GM23338 (cell line): ENCODE measurements at regions not wholly inside any gene's neighbourhood (a gene's known extent, or its start where the extent isn't known, plus 50 kb on each side); places are given as distances from the start of the nearest gene placed in this dataset.

ENCODE experiments used
- ATAC-seq: fragments of 200-7000 bp; cut with Tn5 transposase; 3 replicates; pipeline ENCODE4 v1.9.1; 2020
- DNase-seq: peaks from one replicate; pipeline ENCODE4 v3.0.0-alpha.2; 2015; ENCODE audit warnings: low spot score
- H2AFZ ChIP-seq: fragments of 200-600 bp; sonication (generic); 2 replicates; pipeline ENCODE4 v1.8.0; 2016; ENCODE audit warnings: antibody characterized with exemption, mild to moderate bottlenecking, moderate library complexity
- H3F3A ChIP-seq: fragments of 200-600 bp; sonication (generic); replicated peaks from 2 replicates; pipeline ENCODE4 v1.8.0; 2017; ENCODE audit warnings: antibody characterized with exemption, mixed run types, low read depth
- H3K27ac ChIP-seq: fragments of 200-600 bp; sonication (generic); 2 replicates; pipeline ENCODE4 v1.6.1; 2016; ENCODE audit warnings: low read depth
- H3K27me3 ChIP-seq: fragments of 200-600 bp; sonication (generic); 2 replicates; pipeline ENCODE4 v1.8.0; 2016; ENCODE audit warnings: mild to moderate bottlenecking, mixed run types, moderate library complexity; ENCODE audit not compliant: insufficient read depth
- H3K36me3 ChIP-seq: fragments of 200-600 bp; sonication (generic); 2 replicates; pipeline ENCODE4 v1.8.0; 2016; ENCODE audit warnings: mild to moderate bottlenecking; ENCODE audit not compliant: insufficient read depth
- H3K4me1 ChIP-seq: fragments of 200-600 bp; sonication (generic); 2 replicates; pipeline ENCODE4 v1.8.0; 2016; ENCODE audit warnings: mild to moderate bottlenecking, moderate library complexity; ENCODE audit not compliant: insufficient read depth
- H3K4me2 ChIP-seq: fragments of 200-600 bp; sonication (generic); 2 replicates; pipeline ENCODE4 v1.7.1; 2017; ENCODE audit warnings: mixed run types
- H3K4me3 ChIP-seq: fragments of 200-600 bp; sonication (generic); 2 replicates; pipeline ENCODE4 v1.6.1; 2016; ENCODE audit warnings: mixed run types
- H3K79me2 ChIP-seq: fragments of 200-600 bp; sonication (generic); replicated peaks from 2 replicates; pipeline ENCODE4 v1.8.0; 2017; ENCODE audit warnings: mild to moderate bottlenecking; ENCODE audit not compliant: insufficient read depth
- H3K9me2 ChIP-seq: fragments of 200-600 bp; sonication (generic); 2 replicates; pipeline ENCODE4 v1.8.0; 2017; ENCODE audit not compliant: insufficient read depth
- H4K20me1 ChIP-seq: fragments of 200-600 bp; sonication (generic); replicated peaks from 2 replicates; pipeline ENCODE4 v1.8.0; 2017; ENCODE audit warnings: mild to moderate bottlenecking; ENCODE audit not compliant: insufficient read depth
- H3K27ac Mint-ChIP-seq: 2 replicates; pipeline ENCODE4 v1.8.0; 2020; ENCODE audit warnings: inconsistent platforms, mild to moderate bottlenecking, moderate library complexity, mixed read lengths
- H3K27me3 Mint-ChIP-seq: 3 replicates; pipeline ENCODE4 v1.8.0; 2022; ENCODE audit warnings: low read depth, mild to moderate bottlenecking, moderate library complexity, mixed read lengths, inconsistent platforms; ENCODE audit not compliant: insufficient read depth, poor library complexity
- H3K36me3 Mint-ChIP-seq: 3 replicates; pipeline ENCODE4 v1.8.0; 2021; ENCODE audit warnings: low read depth, mild to moderate bottlenecking, inconsistent platforms, moderate library complexity, mixed read lengths
- H3K4me1 Mint-ChIP-seq: 3 replicates; pipeline ENCODE4 v1.8.0; 2020; ENCODE audit warnings: mild to moderate bottlenecking, inconsistent platforms, mixed read lengths
- H3K4me3 Mint-ChIP-seq: 3 replicates; pipeline ENCODE4 v1.8.0; 2021; ENCODE audit warnings: moderate library complexity, mild to moderate bottlenecking, inconsistent platforms, mixed read lengths
- H3K9me3 Mint-ChIP-seq: 3 replicates; pipeline ENCODE4 v1.8.0; 2020; ENCODE audit warnings: moderate library complexity, mild to moderate bottlenecking, inconsistent platforms, mixed read lengths
- CREB1 ChIP-seq: fragments of 250-450 bp; sonication (Bioruptor Pico); IDR thresholded peaks from 2 replicates; pipeline ENCODE4 v1.5.0; 2020; ENCODE audit warnings: low read depth, mild to moderate bottlenecking, moderate library complexity
- EZH2 ChIP-seq: fragments of 200-600 bp; sonication (generic); IDR thresholded peaks from one replicate; pipeline ENCODE4 v1.8.0; 2017; ENCODE audit warnings: antibody characterized with exemption, mild to moderate bottlenecking, low read depth; ENCODE audit not compliant: unreplicated experiment
- EZH2phosphoT487 ChIP-seq: fragments of 200-600 bp; sonication (generic); IDR thresholded peaks from one replicate; pipeline ENCODE4 v1.8.1; 2018; ENCODE audit warnings: antibody characterized with exemption; ENCODE audit not compliant: unreplicated experiment
- JUNB ChIP-seq: IDR thresholded peaks from one replicate; pipeline ENCODE4 v1.6.1; 2016; ENCODE audit warnings: antibody characterized with exemption; ENCODE audit not compliant: unreplicated experiment
- NANOG ChIP-seq: IDR thresholded peaks from 2 replicates; pipeline ENCODE4 v1.6.1; 2016; ENCODE audit warnings: antibody characterized with exemption, borderline replicate concordance
- POLR2AphosphoS5 ChIP-seq: IDR thresholded peaks from 2 replicates; pipeline ENCODE4 v1.6.1; 2016; ENCODE audit warnings: antibody characterized with exemption, low read depth
- STAT1 ChIP-seq: IDR thresholded peaks from one replicate; pipeline ENCODE4 v1.6.1; 2016; ENCODE audit warnings: antibody characterized with exemption; ENCODE audit not compliant: unreplicated experiment
- ZNF114 ChIP-seq: fragments of 250-450 bp; sonication (Bioruptor Pico); IDR thresholded peaks from 2 replicates; pipeline ENCODE4 v1.5.0; 2020; ENCODE audit warnings: mild to moderate bottlenecking, moderate library complexity
- ZNF331 ChIP-seq: fragments of 250-450 bp; sonication (Bioruptor Pico); IDR thresholded peaks from 2 replicates; pipeline ENCODE4 v1.5.0; 2020; ENCODE audit warnings: low read depth, mild to moderate bottlenecking, moderate library complexity
- TF ChIP-seq, protein P1 (sequence below): IDR thresholded peaks from 2 replicates; pipeline ENCODE4 v1.6.1; 2016; ENCODE audit warnings: antibody characterized with exemption
- TF ChIP-seq, protein P2 (sequence below): IDR thresholded peaks from one replicate; pipeline ENCODE4 v1.6.1; 2018; ENCODE audit warnings: antibody characterized with exemption; ENCODE audit not compliant: unreplicated experiment
- TF ChIP-seq, protein P3 (sequence below), 2 experiments: fragments of 200-600 bp in 1 of 2; sonication (generic) in 1 of 2; conservative IDR thresholded peaks; 2 replicates each; pipeline versions ENCODE4 v1.5.1 to v1.6.1; 2016 to 2017; ENCODE audit warnings: antibody characterized with exemption in 2 of 2, low read depth in 2 of 2, mild to moderate bottlenecking in 2 of 2, moderate library complexity in 1 of 2

DNA sequence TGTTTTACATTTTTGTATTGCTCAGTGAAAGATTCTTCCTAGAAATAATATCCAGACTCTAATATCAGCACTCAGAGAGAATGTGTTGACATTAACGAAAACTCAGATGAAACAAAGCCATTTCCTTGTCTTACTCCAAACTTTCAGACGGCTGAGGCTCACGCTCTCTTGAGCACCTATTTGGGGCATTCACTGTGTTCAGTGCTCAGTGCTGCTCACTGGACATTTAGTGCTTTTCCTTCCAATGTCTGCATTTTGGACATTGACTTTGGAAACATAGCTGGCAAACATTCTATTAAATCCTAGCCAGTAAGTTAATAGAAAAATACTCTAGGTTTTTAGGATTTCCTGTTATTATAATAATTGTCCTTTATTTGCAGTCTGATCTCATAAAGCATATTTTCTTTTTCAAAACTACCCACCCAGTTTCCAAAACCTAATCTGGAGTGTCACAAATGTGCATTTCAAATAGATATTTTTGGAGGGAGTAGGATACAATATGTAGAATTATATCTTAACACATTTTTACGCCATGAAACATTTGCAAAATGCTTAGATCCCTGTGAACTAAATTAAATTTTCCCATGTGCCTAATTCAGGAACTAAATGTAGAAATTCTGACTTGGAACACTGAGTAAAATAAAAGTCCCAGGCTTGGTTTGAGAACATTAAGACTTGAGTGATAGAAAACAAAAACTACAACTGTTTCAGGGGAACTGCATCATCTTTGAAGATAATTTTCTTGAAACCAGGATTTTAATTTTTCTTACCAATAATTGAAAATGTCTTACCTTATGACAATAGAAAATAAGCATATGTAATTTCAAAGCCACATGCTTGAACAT is 91.7 kb upstream of the B3GAT2 start:
- no peaks in the 10 kb centered on the region for H3K36me3 ChIP-seq
- no peaks in the 10 kb centered on the region for H3K9me3 Mint-ChIP-seq
- no peaks in the 10 kb centered on the region for H4K20me1 ChIP-seq
- DNase-seq (no peak), ATAC-seq (no peak)
- H3K27me3 Mint-ChIP-seq = no peaks in the 10 kb centered on the region
- peaks cover 6% of the 10 kb centered on the region for H3K4me1 Mint-ChIP-seq
- no peaks in the 10 kb centered on the region for H3K4me1 ChIP-seq
- H3K4me3 ChIP-seq = no peak overlapping the region
- no peaks in the 10 kb centered on the region for H3K9me2 ChIP-seq
- H3K4me3 Mint-ChIP-seq = no peak overlapping the region
- TF ChIP-seq, protein P1, sequence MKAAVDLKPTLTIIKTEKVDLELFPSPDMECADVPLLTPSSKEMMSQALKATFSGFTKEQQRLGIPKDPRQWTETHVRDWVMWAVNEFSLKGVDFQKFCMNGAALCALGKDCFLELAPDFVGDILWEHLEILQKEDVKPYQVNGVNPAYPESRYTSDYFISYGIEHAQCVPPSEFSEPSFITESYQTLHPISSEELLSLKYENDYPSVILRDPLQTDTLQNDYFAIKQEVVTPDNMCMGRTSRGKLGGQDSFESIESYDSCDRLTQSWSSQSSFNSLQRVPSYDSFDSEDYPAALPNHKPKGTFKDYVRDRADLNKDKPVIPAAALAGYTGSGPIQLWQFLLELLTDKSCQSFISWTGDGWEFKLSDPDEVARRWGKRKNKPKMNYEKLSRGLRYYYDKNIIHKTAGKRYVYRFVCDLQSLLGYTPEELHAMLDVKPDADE = no peak
- no peak for TF ChIP-seq NANOG
- TF ChIP-seq, protein P2, sequence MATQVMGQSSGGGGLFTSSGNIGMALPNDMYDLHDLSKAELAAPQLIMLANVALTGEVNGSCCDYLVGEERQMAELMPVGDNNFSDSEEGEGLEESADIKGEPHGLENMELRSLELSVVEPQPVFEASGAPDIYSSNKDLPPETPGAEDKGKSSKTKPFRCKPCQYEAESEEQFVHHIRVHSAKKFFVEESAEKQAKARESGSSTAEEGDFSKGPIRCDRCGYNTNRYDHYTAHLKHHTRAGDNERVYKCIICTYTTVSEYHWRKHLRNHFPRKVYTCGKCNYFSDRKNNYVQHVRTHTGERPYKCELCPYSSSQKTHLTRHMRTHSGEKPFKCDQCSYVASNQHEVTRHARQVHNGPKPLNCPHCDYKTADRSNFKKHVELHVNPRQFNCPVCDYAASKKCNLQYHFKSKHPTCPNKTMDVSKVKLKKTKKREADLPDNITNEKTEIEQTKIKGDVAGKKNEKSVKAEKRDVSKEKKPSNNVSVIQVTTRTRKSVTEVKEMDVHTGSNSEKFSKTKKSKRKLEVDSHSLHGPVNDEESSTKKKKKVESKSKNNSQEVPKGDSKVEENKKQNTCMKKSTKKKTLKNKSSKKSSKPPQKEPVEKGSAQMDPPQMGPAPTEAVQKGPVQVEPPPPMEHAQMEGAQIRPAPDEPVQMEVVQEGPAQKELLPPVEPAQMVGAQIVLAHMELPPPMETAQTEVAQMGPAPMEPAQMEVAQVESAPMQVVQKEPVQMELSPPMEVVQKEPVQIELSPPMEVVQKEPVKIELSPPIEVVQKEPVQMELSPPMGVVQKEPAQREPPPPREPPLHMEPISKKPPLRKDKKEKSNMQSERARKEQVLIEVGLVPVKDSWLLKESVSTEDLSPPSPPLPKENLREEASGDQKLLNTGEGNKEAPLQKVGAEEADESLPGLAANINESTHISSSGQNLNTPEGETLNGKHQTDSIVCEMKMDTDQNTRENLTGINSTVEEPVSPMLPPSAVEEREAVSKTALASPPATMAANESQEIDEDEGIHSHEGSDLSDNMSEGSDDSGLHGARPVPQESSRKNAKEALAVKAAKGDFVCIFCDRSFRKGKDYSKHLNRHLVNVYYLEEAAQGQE = no peak
- TF ChIP-seq CREB1 (CRISPR knock-in tag) = no peak
- TF ChIP-seq EZH2phosphoT487 = no peak
- TF ChIP-seq JUNB = no peak
- TF ChIP-seq STAT1 = no peak
- no peak overlapping the region for H3K27ac ChIP-seq
- no peaks in the 10 kb centered on the region for H3K36me3 Mint-ChIP-seq
- H3F3A ChIP-seq = no peaks in the 10 kb centered on the region
- no peaks in the 10 kb centered on the region for H3K79me2 ChIP-seq
- H2AFZ ChIP-seq = no peak overlapping the region
- no peak overlapping the region for H3K27ac Mint-ChIP-seq
- H3K4me2 ChIP-seq = no peak overlapping the region
- no peaks in the 10 kb centered on the region for H3K27me3 ChIP-seq

DNA sequence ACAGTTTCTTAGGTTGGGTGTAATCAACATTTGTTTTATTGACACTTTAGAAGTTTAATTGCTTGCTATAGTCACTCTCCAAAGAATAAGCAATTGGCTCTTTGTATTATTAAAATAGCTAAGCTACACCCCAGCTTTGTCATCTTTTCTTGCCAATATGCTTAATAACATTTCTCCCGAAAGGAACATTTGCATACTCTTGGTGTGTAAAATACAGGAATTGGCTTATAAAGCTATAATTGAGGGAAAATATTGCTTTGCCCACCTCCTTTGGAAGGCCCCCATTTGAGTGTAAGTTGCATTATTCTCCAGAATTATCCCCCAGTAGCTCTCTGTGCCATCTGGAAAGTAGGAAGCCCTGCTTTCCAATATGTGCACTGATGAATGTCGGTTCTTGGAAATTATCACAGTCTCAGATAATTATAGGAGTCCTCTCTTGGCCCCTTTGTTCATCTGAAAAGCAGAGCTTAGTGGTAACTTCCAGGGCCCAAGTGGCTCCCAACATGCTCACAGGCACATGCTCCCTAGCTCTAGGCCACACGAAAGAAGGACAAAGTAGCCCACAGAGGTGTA is 92.4 kb upstream of the B3GAT2 start:
- Mint-ChIP-seq H3K9me3 (no peaks in the 10 kb centered on the region), H3K27me3 (no peaks in the 10 kb centered on the region), H3K4me3 (no peak overlapping the region), H3K36me3 (no peaks in the 10 kb centered on the region), H3K27ac (no peak overlapping the region), H3K4me1 (peaks cover 4% of the 10 kb centered on the region; the same call in 2 of the 3 replicates)
- H3K27ac ChIP-seq = no peak overlapping the region
- no peak overlapping the region for H3K4me3 ChIP-seq
- no peaks in the 10 kb centered on the region for H3K4me1 ChIP-seq
- no peak overlapping the region for H2AFZ ChIP-seq
- H4K20me1 ChIP-seq = no peaks in the 10 kb centered on the region
- H3F3A ChIP-seq = no peaks in the 10 kb centered on the region
- no peak overlapping the region for H3K4me2 ChIP-seq
- H3K79me2 ChIP-seq = no peaks in the 10 kb centered on the region
- H3K9me2 ChIP-seq = no peaks in the 10 kb centered on the region
- H3K27me3 ChIP-seq = no peaks in the 10 kb centered on the region
- H3K36me3 ChIP-seq = no peaks in the 10 kb centered on the region
- DNase-seq = no peak
- no peak for ATAC-seq
- TF ChIP-seq JUNB (no peak), EZH2 (no peak), CREB1 (CRISPR knock-in tag) (no peak), ZNF331 (CRISPR knock-in tag) (no peak), POLR2AphosphoS5 (no peak), STAT1 (no peak), NANOG (no peak), ZNF114 (CRISPR knock-in tag) (no peak), EZH2phosphoT487 (no peak)
- TF ChIP-seq, protein P3, sequence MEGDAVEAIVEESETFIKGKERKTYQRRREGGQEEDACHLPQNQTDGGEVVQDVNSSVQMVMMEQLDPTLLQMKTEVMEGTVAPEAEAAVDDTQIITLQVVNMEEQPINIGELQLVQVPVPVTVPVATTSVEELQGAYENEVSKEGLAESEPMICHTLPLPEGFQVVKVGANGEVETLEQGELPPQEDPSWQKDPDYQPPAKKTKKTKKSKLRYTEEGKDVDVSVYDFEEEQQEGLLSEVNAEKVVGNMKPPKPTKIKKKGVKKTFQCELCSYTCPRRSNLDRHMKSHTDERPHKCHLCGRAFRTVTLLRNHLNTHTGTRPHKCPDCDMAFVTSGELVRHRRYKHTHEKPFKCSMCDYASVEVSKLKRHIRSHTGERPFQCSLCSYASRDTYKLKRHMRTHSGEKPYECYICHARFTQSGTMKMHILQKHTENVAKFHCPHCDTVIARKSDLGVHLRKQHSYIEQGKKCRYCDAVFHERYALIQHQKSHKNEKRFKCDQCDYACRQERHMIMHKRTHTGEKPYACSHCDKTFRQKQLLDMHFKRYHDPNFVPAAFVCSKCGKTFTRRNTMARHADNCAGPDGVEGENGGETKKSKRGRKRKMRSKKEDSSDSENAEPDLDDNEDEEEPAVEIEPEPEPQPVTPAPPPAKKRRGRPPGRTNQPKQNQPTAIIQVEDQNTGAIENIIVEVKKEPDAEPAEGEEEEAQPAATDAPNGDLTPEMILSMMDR (conservative IDR thresholded peaks at IDR 0.05; ENCODE audit: low read depth in 2 of 2) = no peak
- TF ChIP-seq, protein P2 = no peak
